Omental fat pad (tissue), 3 donors: ENCODE measurements at regions not wholly inside any gene's neighbourhood (a gene's known extent, or its start where the extent isn't known, plus 50 kb on each side); places are given as distances from the start of the nearest gene placed in this dataset.

ENCODE experiments used
- ATAC-seq: fragments of 150-250 bp; one replicate; pipeline ENCODE4 v1.9.1; 2016; ENCODE audit warnings: mild to moderate bottlenecking, moderate library complexity; ENCODE audit not compliant: low FRiP score
- DNase-seq: peaks from one replicate; pipeline ENCODE4 v3.0.0-alpha.2; 2019; ENCODE audit warnings: low spot score
- CTCF ChIP-seq, 3 donors: fragments of 450-650 bp; IDR thresholded peaks; one replicate each; pipeline ENCODE4 v1.5.1; 2016 to 2017; ENCODE audit warnings: antibody characterized with exemption in 3 of 3, mild to moderate bottlenecking in 3 of 3, moderate library complexity in 2 of 3

- no peak for TF ChIP-seq CTCF (IDR thresholded peaks at IDR 0.05)
- DNase-seq, result no peak
- ATAC-seq, result no peak
Observed at GRCh38 chr10:124281666-124282065, 137.1 kb downstream of the OAT start.

- DNase-seq (no peak), ATAC-seq (no peak)
- TF ChIP-seq CTCF (IDR thresholded peaks at IDR 0.05), result no peak
Observed at GRCh38 chr10:124280916-124281315, 137.8 kb downstream of the OAT start.

GRCh38 chr10:124279882-124280281 lies 138.8 kb downstream of the OAT start:
- DNase-seq, result no peak
- no peak for TF ChIP-seq CTCF (IDR thresholded peaks at IDR 0.05)
- no peak for ATAC-seq

- no peak for TF ChIP-seq CTCF (IDR thresholded peaks at IDR 0.05)
- DNase-seq (no peak), ATAC-seq (no peak)
Observed at GRCh38 chr10:124279298-124279697, 139.4 kb downstream of the OAT start.

GRCh38 chr10:124278356-124278755 lies 140.4 kb downstream of the OAT start:
- ATAC-seq (no peak), DNase-seq (no peak)
- no peak for TF ChIP-seq CTCF (IDR thresholded peaks at IDR 0.05)

- no peak for ATAC-seq
- no peak for TF ChIP-seq CTCF (IDR thresholded peaks at IDR 0.05)
- no peak for DNase-seq
Observed at GRCh38 chr10:124273141-124273540, 145.6 kb downstream of the OAT start.

GRCh38 chr10:124271676-124272075 lies 147.0 kb downstream of the OAT start:
- no peak for TF ChIP-seq CTCF (IDR thresholded peaks at IDR 0.05)
- DNase-seq (no peak), ATAC-seq (no peak)
